BLaER1 treated with 17β-estradiol and CSF1 and Interleukin-3, amounts not matched to agents 10 nM and 100 nM (cell line): ENCODE measurements at regions not wholly inside any gene's neighbourhood (a gene's known extent, or its start where the extent isn't known, plus 50 kb on each side); places are given as distances from the start of the nearest gene placed in this dataset.

ENCODE experiments used
- H3K27ac ChIP-seq, 11 experiments: shearing (Covaris generic); formaldehyde crosslinking; 2 replicates each; pipeline ENCODE4 v1.8.1; 2022
- H3K27me3 ChIP-seq, 11 experiments: shearing (Covaris generic); formaldehyde crosslinking; 2 replicates each; pipeline ENCODE4 v1.8.1; 2022
- H3K36me3 ChIP-seq, 11 experiments: shearing (Covaris generic); formaldehyde crosslinking; 2 replicates each; pipeline ENCODE4 v1.8.1; 2022
- H3K4me1 ChIP-seq, 10 experiments: shearing (Covaris generic); formaldehyde crosslinking; 2 replicates each; pipeline ENCODE4 v1.8.1; 2022
- H3K4me2 ChIP-seq, 11 experiments: shearing (Covaris generic); formaldehyde crosslinking; 2 replicates each; pipeline ENCODE4 v1.8.1; 2022
- H3K4me3 ChIP-seq, 10 experiments: shearing (Covaris generic); formaldehyde crosslinking; 2 replicates each; pipeline ENCODE4 v1.8.1; 2022
- H3K9ac ChIP-seq, 11 experiments: shearing (Covaris generic); formaldehyde crosslinking; 2 replicates each; pipeline ENCODE4 v1.8.1; 2022
- H3K9me3 ChIP-seq, 11 experiments: shearing (Covaris generic); formaldehyde crosslinking; replicated peaks in 1 of 11; 2 replicates each; pipeline ENCODE4 v1.8.1; 2022
- H4K20me1 ChIP-seq, 11 experiments: shearing (Covaris generic); formaldehyde crosslinking; 2 replicates each; pipeline ENCODE4 v1.8.1; 2022
- Cebpa-rat ChIP-seq, 11 experiments: shearing (Covaris generic); IDR thresholded peaks; 2 replicates each; pipeline ENCODE4 v1.8.1; 2022

DNA sequence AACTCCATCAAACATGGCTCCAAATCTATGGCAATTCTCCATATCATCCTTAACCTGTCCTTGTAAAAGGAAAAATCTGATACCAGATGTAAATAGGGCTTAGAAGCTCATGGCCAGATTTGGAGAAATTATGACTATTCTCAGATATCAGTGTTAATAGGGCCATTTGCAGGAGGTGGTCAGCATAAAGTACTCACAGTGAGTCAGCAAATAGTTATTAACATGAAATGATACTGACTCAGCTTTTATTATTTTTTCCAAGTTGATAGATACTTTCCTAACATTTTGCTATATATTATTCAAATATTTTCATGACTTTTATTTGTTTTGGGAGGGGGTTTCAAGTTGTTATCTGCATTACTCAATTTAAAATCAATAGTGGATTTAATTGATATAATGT lies 255.8 kb downstream of the MFSD1 start:
- Histone ChIP-seq H3K9me3 (peaks cover 0 to 6% (median 0%) of the 10 kb centered on the region in 11 experiments; a peak in 3 of 22 replicates), H3K4me2 (no peak overlapping the region), H3K36me3 (no peaks in the 10 kb centered on the region), H3K4me3 (no peak overlapping the region), H3K27ac (no peak overlapping the region), H3K9ac (no peak overlapping the region), H3K27me3 (no peaks in the 10 kb centered on the region), H4K20me1 (no peaks in the 10 kb centered on the region), H3K4me1 (peaks cover 0 to 2% (median 0%) of the 10 kb centered on the region in 10 experiments; a peak in 1 of 20 replicates)
- TF ChIP-seq Cebpa-rat (IDR thresholded peaks at IDR 0.05) = no peak

DNA sequence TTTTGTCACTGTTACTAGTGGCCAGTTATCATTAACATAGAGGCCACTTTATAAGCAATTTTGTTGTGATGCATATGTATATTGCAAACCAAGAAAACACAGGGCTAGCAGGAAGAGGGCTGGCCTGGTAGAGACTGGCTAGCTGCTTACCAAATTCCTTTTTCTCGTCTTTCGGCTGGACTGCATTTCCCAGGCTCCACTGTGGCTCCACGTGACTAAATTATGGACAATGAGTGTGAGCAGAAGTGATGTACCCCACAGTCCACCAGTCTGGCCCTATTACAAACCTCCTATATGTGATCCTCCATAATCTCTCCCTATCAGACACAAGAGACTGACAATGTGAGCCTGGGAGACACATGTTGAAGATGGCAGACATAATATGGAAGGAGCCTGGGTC lies 257.0 kb downstream of the MFSD1 start:
- no peak overlapping the region for H3K4me3 ChIP-seq
- H4K20me1 ChIP-seq = no peaks in the 10 kb centered on the region
- H3K4me1 ChIP-seq = peaks cover 0 to 9% (median 0%) of the 10 kb centered on the region in 10 experiments; a peak in 2 of 20 replicates
- no peak for TF ChIP-seq Cebpa-rat (IDR thresholded peaks at IDR 0.05)
- no peaks in the 10 kb centered on the region for H3K27me3 ChIP-seq
- no peaks in the 10 kb centered on the region for H3K36me3 ChIP-seq
- no peaks in the 10 kb centered on the region for H3K9me3 ChIP-seq
- no peak overlapping the region for H3K27ac ChIP-seq
- no peak overlapping the region for H3K4me2 ChIP-seq
- H3K9ac ChIP-seq = no peak overlapping the region

DNA sequence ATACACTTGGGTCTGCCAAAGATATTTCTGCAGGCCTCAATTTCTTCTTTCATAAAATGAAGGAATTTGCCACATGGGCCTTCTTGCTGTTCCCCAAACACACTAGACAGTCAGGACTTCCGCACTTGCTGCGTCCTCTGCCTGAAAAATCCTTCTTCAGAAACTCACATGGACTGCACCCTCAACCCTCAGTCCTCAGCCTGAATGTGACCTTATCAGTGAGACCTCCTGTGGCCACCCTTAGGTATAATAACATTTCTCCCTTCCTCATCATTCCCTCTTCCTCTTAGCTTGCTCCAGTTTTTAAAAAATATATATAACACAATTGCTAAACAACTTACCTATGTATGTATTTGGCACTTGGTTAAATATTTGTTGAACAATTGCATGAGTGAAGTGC lies 257.5 kb downstream of the MFSD1 start:
- H3K9me3 ChIP-seq = no peaks in the 10 kb centered on the region
- no peak overlapping the region for H3K4me3 ChIP-seq
- no peak for TF ChIP-seq Cebpa-rat (IDR thresholded peaks at IDR 0.05)
- H3K36me3 ChIP-seq = no peaks in the 10 kb centered on the region
- no peak overlapping the region for H3K4me2 ChIP-seq
- no peak overlapping the region for H3K9ac ChIP-seq
- H4K20me1 ChIP-seq = no peaks in the 10 kb centered on the region
- H3K27me3 ChIP-seq = no peaks in the 10 kb centered on the region
- peaks cover 0 to 9% (median 0%) of the 10 kb centered on the region in 10 experiments; a peak in 2 of 20 replicates for H3K4me1 ChIP-seq
- no peak overlapping the region for H3K27ac ChIP-seq

DNA sequence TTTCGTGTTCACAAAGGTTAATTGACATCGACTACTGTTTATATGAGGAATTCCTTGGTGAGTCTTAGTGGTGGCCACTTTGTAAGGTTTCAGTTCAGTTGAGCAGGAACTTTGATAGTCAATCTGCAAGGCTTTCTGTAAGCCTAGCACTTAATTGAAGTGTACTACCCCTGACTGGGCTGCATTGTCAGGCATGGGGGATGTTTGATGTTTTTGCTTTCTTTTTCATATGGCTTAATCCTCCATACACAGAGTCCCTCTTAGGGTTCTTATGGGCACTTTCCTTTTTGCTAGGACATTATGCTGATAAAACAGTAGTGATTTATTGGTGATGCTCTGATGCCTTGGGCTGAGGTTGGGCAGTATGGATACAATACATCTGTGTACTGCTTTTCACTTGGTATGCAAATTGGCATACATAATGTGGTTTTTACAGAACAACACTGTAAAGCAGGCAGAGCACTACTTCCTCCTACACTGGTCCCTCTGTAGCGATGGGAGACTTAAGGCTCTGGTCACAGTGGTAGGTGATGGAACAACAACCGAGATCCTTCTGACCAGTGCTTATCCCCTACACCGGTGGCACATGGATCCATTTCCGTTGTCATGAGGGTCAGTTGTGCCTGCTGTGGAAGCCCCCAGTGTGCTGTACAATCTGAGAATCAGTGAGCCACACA lies 261.0 kb downstream of the MFSD1 start:
- Histone ChIP-seq H3K27ac (no peak overlapping the region), H3K4me3 (no peak overlapping the region), H3K9ac (no peak overlapping the region), H3K9me3 (no peaks in the 10 kb centered on the region), H3K27me3 (no peaks in the 10 kb centered on the region), H3K4me2 (peak overlapping the region in 2 of 11 experiments; percentile 6 to 11; a peak in 1 of 22 replicates), H3K4me1 (peaks cover 0 to 9% (median 0%) of the 10 kb centered on the region in 10 experiments; a peak in 2 of 20 replicates), H3K36me3 (no peaks in the 10 kb centered on the region), H4K20me1 (no peaks in the 10 kb centered on the region)
- TF ChIP-seq Cebpa-rat (IDR thresholded peaks at IDR 0.05) = no peak

DNA sequence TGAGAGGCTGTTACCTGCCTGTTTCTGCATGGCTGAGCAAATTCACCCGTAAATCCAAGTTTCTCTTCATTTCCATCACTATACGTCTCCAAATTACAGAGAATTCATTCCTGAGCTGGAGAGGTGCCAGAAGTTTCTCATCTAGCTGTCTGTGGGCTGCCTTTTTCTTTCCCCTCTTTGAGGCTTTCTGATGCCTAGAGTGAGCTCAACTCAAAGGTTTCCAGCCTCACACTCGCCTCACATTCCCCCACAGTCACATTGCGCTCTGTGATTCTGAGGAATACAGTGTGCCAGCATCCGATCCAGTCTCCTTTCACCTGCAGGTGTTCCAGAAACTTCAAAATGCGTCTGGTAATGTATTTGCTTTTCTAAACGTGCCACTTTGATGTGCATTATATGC lies 267.2 kb downstream of the MFSD1 start, which contains the start of gene IQCJ:
Gene IQCJ (plus strand): TSS at position 229 of the 400 bp plus-strand sequence.
- Histone ChIP-seq H3K9me3 (no peaks in the 10 kb centered on the region), H3K27me3 (no peaks in the 10 kb centered on the region), H3K36me3 (no peaks in the 10 kb centered on the region)

DNA sequence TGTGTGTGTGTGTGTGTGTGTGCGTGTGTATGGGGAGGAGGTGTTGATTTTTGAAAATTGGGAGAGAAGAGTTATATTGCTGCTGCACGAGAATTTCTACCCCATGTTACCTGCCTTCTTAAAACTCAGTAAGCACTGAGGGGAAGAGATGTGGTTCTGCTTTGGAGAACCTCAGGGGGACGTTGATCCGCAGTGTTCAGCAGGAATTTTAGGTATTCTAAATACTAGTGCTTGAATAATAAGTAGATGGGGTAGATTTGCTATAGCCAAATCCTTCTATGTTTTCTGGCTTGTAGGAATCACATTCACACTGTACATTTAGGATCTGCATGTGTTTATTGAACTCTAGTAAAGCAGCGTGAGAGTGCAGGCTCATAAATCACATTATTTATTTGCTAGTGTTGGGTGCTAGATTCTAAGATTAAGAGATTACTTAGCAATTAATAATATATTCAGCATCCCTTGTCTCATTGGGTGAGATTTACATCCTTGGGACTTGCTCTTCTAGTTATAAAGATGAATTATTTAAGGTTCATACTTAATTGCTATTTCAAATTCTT lies 268.1 kb downstream of the MFSD1 start:
- TF ChIP-seq Cebpa-rat (IDR thresholded peaks at IDR 0.05) = no peak
- Histone ChIP-seq H3K4me3 (no peak overlapping the region), H3K9me3 (no peaks in the 10 kb centered on the region), H4K20me1 (no peaks in the 10 kb centered on the region), H3K9ac (no peak overlapping the region), H3K27me3 (no peaks in the 10 kb centered on the region), H3K27ac (no peak overlapping the region), H3K36me3 (no peaks in the 10 kb centered on the region), H3K4me1 (peaks cover 0 to 18% (median 2%) of the 10 kb centered on the region in 10 experiments; a peak in 7 of 20 replicates), H3K4me2 (no peak overlapping the region)

More for the DNA sequence above, 267.2 kb downstream of the MFSD1 start, which contains the start of gene IQCJ:
- Histone ChIP-seq H3K4me2 (no peak within 1 kb of the TSS), H3K27ac (no peak within 1 kb of the TSS), H3K4me1 (peaks cover 0 to 18% (median 2%) of the 10 kb centered on the region in 10 experiments; a peak in 7 of 20 replicates), H3K4me3 (no peak within 1 kb of the TSS), H4K20me1 (no peaks in the 10 kb centered on the region), H3K9ac (no peak within 1 kb of the TSS)
- no peak for TF ChIP-seq Cebpa-rat (IDR thresholded peaks at IDR 0.05)

DNA sequence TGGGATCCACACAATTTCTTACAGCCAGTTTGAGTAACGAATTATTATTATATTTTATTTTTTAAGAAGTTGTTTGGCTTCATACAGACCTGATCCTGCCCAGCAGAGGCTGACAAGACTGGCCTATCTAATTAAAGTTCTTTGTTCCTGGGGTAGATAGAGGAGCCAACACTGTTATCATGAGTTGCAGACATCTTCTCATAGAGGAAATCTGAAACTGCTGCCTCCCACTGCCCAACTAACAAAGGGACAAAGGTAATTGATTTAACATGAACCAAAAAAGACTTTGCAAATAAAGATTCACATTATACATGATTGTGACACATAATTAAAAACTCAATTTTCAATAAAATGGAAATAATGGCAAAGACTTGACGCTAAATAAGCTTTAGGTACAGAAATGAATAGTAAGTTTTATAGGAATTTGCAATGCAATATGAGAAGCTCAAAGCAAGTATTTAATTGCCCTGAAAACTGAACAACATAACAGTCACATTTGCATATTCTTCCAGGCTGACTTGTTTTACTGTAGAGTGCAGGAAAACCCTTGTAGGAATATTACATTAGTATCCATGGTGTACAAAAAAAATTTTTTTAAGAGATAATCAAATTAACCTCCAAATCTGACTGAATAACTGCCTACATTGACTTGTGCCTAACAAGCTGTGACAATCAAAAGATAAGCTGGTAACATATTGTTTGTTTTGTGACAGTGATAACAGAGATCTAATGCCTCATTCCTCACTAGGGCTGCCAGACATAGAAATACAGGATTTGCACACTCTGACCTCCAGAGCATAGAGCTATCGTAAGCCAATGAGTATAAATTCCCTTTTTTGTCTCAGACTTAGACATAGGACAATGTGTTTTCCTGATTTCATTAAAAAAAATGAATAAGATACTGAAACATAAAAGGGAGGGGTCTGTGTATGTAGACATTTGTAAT lies 273.2 kb downstream of the MFSD1 start:
- Histone ChIP-seq H3K4me1 (peaks cover 0 to 18% (median 0%) of the 10 kb centered on the region in 10 experiments; a peak in 7 of 20 replicates), H3K4me3 (no peak overlapping the region), H3K4me2 (no peak overlapping the region), H3K9me3 (no peaks in the 10 kb centered on the region), H3K36me3 (no peaks in the 10 kb centered on the region), H3K27ac (no peak overlapping the region), H3K27me3 (no peaks in the 10 kb centered on the region), H3K9ac (no peak overlapping the region), H4K20me1 (no peaks in the 10 kb centered on the region)
- TF ChIP-seq Cebpa-rat (IDR thresholded peaks at IDR 0.05) = no peak

DNA sequence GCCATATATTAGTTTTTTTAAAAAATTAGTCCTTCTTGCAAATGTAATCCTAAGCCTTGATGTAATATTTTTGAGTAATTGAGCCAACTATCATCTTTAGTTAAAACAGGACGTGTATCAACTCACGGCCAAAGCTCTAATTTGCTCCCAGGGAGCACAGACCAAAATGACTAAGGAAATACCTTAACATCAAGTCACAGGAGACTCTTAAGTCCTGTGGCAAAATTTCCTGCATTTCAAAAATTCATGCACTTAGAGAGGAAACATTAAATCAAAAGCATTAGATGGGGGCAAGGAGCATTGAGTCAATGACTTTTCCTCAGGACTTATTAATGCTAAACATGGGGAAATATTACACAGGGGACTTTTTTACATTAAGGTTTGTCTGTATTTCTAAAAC lies 276.0 kb downstream of the MFSD1 start:
- no peak overlapping the region for H3K4me3 ChIP-seq
- H3K27ac ChIP-seq = no peak overlapping the region
- H3K9ac ChIP-seq = no peak overlapping the region
- no peaks in the 10 kb centered on the region for H3K9me3 ChIP-seq
- H3K27me3 ChIP-seq = no peaks in the 10 kb centered on the region
- H3K36me3 ChIP-seq = no peaks in the 10 kb centered on the region
- TF ChIP-seq Cebpa-rat (IDR thresholded peaks at IDR 0.05) = no peak
- no peaks in the 10 kb centered on the region for H4K20me1 ChIP-seq
- no peak overlapping the region for H3K4me2 ChIP-seq
- H3K4me1 ChIP-seq = peaks cover 0 to 17% (median 2%) of the 10 kb centered on the region in 10 experiments; a peak in 7 of 20 replicates

DNA sequence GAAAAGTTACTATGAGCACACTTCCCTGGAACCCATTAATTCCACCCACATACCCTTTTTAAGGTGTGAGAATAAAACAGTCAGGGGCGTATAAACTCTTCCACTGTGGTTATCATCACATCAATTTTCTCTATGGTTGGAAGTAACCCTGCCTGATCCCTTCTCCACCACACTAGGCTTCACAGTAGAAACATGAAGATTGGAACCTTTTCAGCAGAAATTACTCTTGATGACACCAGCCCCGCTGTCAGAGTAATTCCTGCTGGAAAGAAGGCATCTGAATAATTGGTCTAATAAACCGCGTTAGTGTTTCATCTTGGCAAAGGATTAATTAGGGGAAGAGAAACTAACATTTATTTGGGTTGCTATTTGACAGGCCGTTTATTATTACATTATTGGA lies 278.4 kb downstream of the MFSD1 start:
- Histone ChIP-seq H3K36me3 (no peaks in the 10 kb centered on the region), H3K4me3 (no peak overlapping the region), H3K9ac (no peak overlapping the region), H3K4me2 (no peak overlapping the region), H4K20me1 (no peaks in the 10 kb centered on the region), H3K27ac (no peak overlapping the region), H3K9me3 (peaks cover 0 to 4% (median 0%) of the 10 kb centered on the region in 11 experiments; a peak in 3 of 22 replicates), H3K27me3 (no peaks in the 10 kb centered on the region), H3K4me1 (peaks cover 0 to 8% (median 0%) of the 10 kb centered on the region in 10 experiments; a peak in 3 of 20 replicates)
- no peak for TF ChIP-seq Cebpa-rat (IDR thresholded peaks at IDR 0.05)
